GM12864 (cell line): ENCODE measurements at regions not wholly inside any gene's neighbourhood (a gene's known extent, or its start where the extent isn't known, plus 50 kb on each side); places are given as distances from the start of the nearest gene placed in this dataset.

Source experiments
- DNase-seq: peaks from one replicate; pipeline ENCODE4 v3.0.0-alpha.2; 2011; ENCODE audit warnings: low read depth
- H3K4me3 ChIP-seq: 2 replicates; pipeline ENCODE4 v1.5.1; 2011; ENCODE audit warnings: mild to moderate bottlenecking, low read depth, low read length, control low read depth
- CTCF ChIP-seq: IDR thresholded peaks from 2 replicates; pipeline ENCODE4 v1.5.1; 2011; ENCODE audit warnings: low read depth, mild to moderate bottlenecking, moderate library complexity, low read length, control low read depth, inconsistent platforms; ENCODE audit errors: missing control alignments

DNA sequence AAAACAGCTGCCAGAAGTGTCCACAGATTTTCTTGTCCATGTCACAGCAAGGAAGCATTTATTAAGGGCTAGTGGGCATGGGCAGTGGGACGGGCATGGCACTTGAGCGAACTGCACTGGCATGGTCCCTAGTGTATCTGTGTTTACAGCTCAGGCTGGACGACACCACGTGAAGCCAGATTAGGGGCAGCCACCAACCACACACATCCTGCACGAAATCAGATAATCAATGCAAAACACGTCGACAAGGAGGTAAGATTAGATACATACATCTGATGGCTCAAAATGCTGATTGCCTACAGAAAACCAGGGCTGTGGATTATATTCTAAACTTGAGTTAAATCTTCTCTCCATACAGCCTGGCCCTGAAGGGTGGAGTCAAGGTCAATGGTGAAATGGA is 103.8 kb upstream of the ATP6AP2 start:
- no peak for DNase-seq
- TF ChIP-seq CTCF: no peak
- no peak overlapping the region for H3K4me3 ChIP-seq

GRCh38 chrX:40474645-40475044 is 106.1 kb upstream of the ATP6AP2 start:
- DNase-seq: no peak
- no peak overlapping the region for H3K4me3 ChIP-seq
- TF ChIP-seq CTCF: no peak

DNA sequence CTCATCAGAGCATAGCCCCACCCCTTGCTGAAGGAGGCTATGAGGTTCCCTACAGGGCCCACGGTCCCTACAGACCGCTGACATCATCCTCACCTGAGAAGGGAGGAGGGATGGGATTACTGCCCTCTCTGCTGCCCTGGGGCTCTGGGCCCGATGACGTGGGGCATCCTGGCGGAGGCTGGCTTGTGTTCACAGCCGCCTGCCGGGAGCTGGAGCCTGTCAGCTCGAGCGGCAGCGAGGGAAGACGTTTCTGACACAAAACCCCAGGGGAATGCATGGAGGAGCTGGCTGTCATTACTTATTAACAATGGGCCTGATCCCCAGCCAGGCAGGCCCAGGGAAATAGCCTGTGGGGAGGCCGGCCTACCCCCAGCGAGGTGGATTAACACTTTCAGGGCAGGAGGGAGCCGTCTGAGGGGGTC is 106.6 kb upstream of the ATP6AP2 start:
- H3K4me3 ChIP-seq: no peak overlapping the region
- no peak for DNase-seq
- no peak for TF ChIP-seq CTCF

GRCh38 chrX:40473460-40474204 is 107.1 kb upstream of the ATP6AP2 start:
- no peak for TF ChIP-seq CTCF
- no peak overlapping the region for H3K4me3 ChIP-seq
- no peak for DNase-seq

GRCh38 chrX:40471965-40472648 is 108.7 kb upstream of the ATP6AP2 start:
- peak; percentile 23 for TF ChIP-seq CTCF
- no peak overlapping the region for H3K4me3 ChIP-seq
- peak; percentile 13 for DNase-seq

DNA sequence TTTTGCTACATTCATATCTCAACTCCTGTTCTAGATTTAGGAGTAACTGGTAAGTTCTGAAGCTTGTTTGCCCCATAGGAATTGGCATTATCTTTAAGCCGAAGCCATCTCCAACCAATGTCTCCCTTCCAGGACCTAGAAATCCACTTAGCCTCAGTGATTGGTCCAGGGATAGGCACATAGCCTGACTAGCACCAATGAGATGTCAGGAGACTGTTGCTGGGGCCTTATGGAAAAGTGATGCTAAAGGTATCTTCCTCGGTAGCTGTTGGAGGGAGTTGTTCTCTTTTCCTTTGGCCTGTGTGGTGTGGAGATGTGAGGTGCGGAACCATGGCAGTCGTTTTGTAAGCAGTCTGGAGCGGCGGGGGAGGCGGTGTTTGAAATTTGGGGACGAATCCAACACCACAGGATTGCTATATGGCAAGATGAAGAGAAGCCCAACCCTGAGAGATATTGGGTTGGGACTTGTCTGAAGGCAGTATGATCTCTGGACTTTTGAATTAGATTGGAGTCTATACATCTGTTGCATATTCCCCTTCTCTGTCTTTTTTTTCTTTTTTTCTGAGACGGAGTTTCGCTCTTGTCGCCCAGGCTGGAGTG is 109.8 kb upstream of the ATP6AP2 start:
- TF ChIP-seq CTCF: no peak
- no peak overlapping the region for H3K4me3 ChIP-seq
- DNase-seq: no peak

DNA sequence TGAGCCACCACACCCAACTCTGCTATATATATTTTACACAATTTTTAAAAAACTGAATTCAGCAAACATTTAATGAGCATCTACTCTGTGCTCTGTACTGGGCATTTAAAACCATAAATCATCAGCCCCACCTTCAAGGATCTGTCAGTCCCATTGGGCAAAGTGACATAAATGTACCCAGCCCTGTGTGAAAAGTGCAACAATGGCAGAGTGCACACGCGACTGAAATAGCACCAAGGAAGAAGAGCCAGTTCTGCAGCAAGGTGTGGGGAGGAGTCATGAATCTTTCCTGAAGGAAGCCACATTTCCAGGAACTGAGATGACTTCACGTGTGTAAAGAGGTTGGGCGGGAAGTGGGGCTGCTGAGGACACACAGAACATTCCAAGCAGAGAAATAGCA is 111.5 kb upstream of the ATP6AP2 start:
- TF ChIP-seq CTCF: no peak
- H3K4me3 ChIP-seq: no peak overlapping the region
- DNase-seq: no peak
